Stimulated activated CD8-positive, alpha-beta memory T cell treated with anti-CD3 and anti-CD28 coated beads, Interleukin-12 subunit alpha, Interleukin-12 subunit beta, amount 100 ng/mL, for 4 hours (primary cell): ENCODE measurements at regions not wholly inside any gene's neighbourhood (a gene's known extent, or its start where the extent isn't known, plus 50 kb on each side); places are given as distances from the start of the nearest gene placed in this dataset.

Source experiments
- DNase-seq: peaks from one replicate; pipeline ENCODE4 v3.0.0-alpha.2; 2020; ENCODE audit warnings: low read depth

GRCh38 chr12:45669792-45670191 lies 59.7 kb upstream of the ARID2 start:
- no peak for DNase-seq

GRCh38 chr12:45670346-45671065 lies 59.0 kb upstream of the ARID2 start:
- DNase-seq, result no peak

GRCh38 chr12:45671254-45671653 lies 58.3 kb upstream of the ARID2 start:
- DNase-seq, result no peak

- no peak for DNase-seq
Measured at GRCh38 chr12:45674181-45674977, 55.1 kb upstream of the ARID2 start.

GRCh38 chr12:45675534-45675933 lies 54.0 kb upstream of the ARID2 start:
- DNase-seq, result no peak
